ENCODE measurements at regions not wholly inside any gene's neighbourhood (a gene's known extent, or its start where the extent isn't known, plus 50 kb on each side); places are given as distances from the start of the nearest gene placed in this dataset.

GRCh38 chr10:36783400-36783799 lies 342.0 kb upstream of the ANKRD30A start:
- TF ChIP-seq CTCF (IDR thresholded peaks at IDR 0.05) (no peak), POLR2A (IDR thresholded peaks at IDR 0.05) (no peak)
